ENCODE measurements at regions not wholly inside any gene's neighbourhood (a gene's known extent, or its start where the extent isn't known, plus 50 kb on each side); places are given as distances from the start of the nearest gene placed in this dataset.

DNA sequence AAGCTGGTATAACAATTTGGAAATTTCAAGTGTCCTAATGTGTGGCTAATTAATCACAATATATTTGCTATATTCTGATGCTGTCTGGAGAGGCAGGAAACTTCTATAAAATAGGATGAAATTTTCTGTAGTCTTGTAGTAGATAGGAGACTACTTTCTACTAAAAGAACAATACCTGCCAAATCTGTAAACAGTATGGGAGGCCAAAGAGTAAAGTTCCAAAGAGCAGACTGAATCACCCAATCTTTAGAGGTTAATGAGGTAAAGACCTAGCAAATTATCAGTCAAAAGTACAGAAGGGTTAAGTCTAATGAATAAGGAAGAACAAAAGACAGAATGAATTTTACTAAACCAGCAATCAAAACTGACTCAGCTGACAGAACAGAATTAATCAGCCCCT, 52.4 kb upstream of the RGS7BP start (continued):
- no peak for TF ChIP-seq ZNF37A (tag by site-specific recombination; IDR thresholded peaks at IDR 0.05)
- TF ChIP-seq ZNF223 (tag by site-specific recombination; IDR thresholded peaks at IDR 0.05): no peak

Data from HEK293 (cell line).